ENCODE measurements at regions not wholly inside any gene's neighbourhood (a gene's known extent, or its start where the extent isn't known, plus 50 kb on each side); places are given as distances from the start of the nearest gene placed in this dataset.

- H2AFZ ChIP-seq (replicated peaks) = no peak overlapping the region
- TF ChIP-seq EZH2 (IDR thresholded peaks at IDR 0.05) (no peak), CTCF (IDR thresholded peaks at IDR 0.05) (no peak), EZH2phosphoT487 (IDR thresholded peaks at IDR 0.05) (no peak)
- Mint-ChIP-seq H3K27me3 (ENCODE audit: insufficient read depth, low read depth) (peaks cover 12% of the 10 kb centered on the region), H3K4me3 (no peak overlapping the region), H3K4me1 (no peaks in the 10 kb centered on the region), H3K9me3 (no peaks in the 10 kb centered on the region), H3K36me3 (no peaks in the 10 kb centered on the region), H3K27ac (no peak overlapping the region)
- H3K27ac ChIP-seq = no peak overlapping the region
- no peaks in the 10 kb centered on the region for H3F3A ChIP-seq (ENCODE audit: low read depth)
- H3K9ac ChIP-seq = no peak overlapping the region
- H3K27me3 ChIP-seq = no peaks in the 10 kb centered on the region
- H3K9me3 ChIP-seq (ENCODE audit: low read depth) = no peaks in the 10 kb centered on the region
- H3K79me2 ChIP-seq (ENCODE audit: low read depth) = no peaks in the 10 kb centered on the region
- no peaks in the 10 kb centered on the region for H4K20me1 ChIP-seq (ENCODE audit: low read depth)
- H3K4me2 ChIP-seq = no peak overlapping the region
- H3K4me1 ChIP-seq = peaks cover 6% of the 10 kb centered on the region
- no peaks in the 10 kb centered on the region for H3K36me3 ChIP-seq
- H3K4me3 ChIP-seq = no peak overlapping the region
- no peak for DNase-seq (ENCODE audit: low spot score)
These were observed 108.6 kb upstream of the GPR26 start for GRCh38 chr10:123557366-123558108.

- H3K9ac ChIP-seq = no peak overlapping the region
- peaks cover 10% of the 10 kb centered on the region for H3K27me3 Mint-ChIP-seq (ENCODE audit: insufficient read depth, low read depth)
- no peak for DNase-seq (ENCODE audit: low spot score)
- H3K4me1 ChIP-seq = peaks cover 6% of the 10 kb centered on the region
- no peaks in the 10 kb centered on the region for H3K9me3 Mint-ChIP-seq
- H3K4me2 ChIP-seq = no peak overlapping the region
- no peaks in the 10 kb centered on the region for H3K4me1 Mint-ChIP-seq
- H3K27ac ChIP-seq = no peak overlapping the region
- no peak overlapping the region for H2AFZ ChIP-seq (replicated peaks)
- H3K27ac Mint-ChIP-seq = no peak overlapping the region
- no peak overlapping the region for H3K4me3 Mint-ChIP-seq
- H3K9me3 ChIP-seq (ENCODE audit: low read depth) = no peaks in the 10 kb centered on the region
- H3K79me2 ChIP-seq (ENCODE audit: low read depth) = no peaks in the 10 kb centered on the region
- H4K20me1 ChIP-seq (ENCODE audit: low read depth) = no peaks in the 10 kb centered on the region
- H3K36me3 Mint-ChIP-seq = no peaks in the 10 kb centered on the region
- H3K27me3 ChIP-seq = no peaks in the 10 kb centered on the region
- H3F3A ChIP-seq (ENCODE audit: low read depth) = no peaks in the 10 kb centered on the region
- no peaks in the 10 kb centered on the region for H3K36me3 ChIP-seq
- H3K4me3 ChIP-seq = no peak overlapping the region
- TF ChIP-seq EZH2phosphoT487 (IDR thresholded peaks at IDR 0.05) (no peak), EZH2 (IDR thresholded peaks at IDR 0.05) (no peak), CTCF (IDR thresholded peaks at IDR 0.05) (no peak)
These were observed 107.5 kb upstream of the GPR26 start for GRCh38 chr10:123558651-123559050.

GRCh38 chr10:123559066-123559822, 106.9 kb upstream of the GPR26 start:
- H2AFZ ChIP-seq (replicated peaks) = no peak overlapping the region
- no peak overlapping the region for H3K27ac Mint-ChIP-seq
- H3K4me3 ChIP-seq = no peak overlapping the region
- no peaks in the 10 kb centered on the region for H3K79me2 ChIP-seq (ENCODE audit: low read depth)
- H3K27ac ChIP-seq = no peak overlapping the region
- no peaks in the 10 kb centered on the region for H3K4me1 Mint-ChIP-seq
- H3K36me3 ChIP-seq = no peaks in the 10 kb centered on the region
- H3K9me3 ChIP-seq (ENCODE audit: low read depth) = no peaks in the 10 kb centered on the region
- H3K9me3 Mint-ChIP-seq = no peaks in the 10 kb centered on the region
- no peak overlapping the region for H3K4me2 ChIP-seq
- H3K4me1 ChIP-seq = peaks cover 6% of the 10 kb centered on the region
- peak; percentile 81 for DNase-seq (ENCODE audit: low spot score)
- no peaks in the 10 kb centered on the region for H3F3A ChIP-seq (ENCODE audit: low read depth)
- no peaks in the 10 kb centered on the region for H3K27me3 ChIP-seq
- no peaks in the 10 kb centered on the region for H3K36me3 Mint-ChIP-seq
- H3K9ac ChIP-seq = no peak overlapping the region
- peak; percentile 99 for TF ChIP-seq CTCF (IDR thresholded peaks at IDR 0.05)
- TF ChIP-seq EZH2 (IDR thresholded peaks at IDR 0.05) = peak; percentile 35
- no peak for TF ChIP-seq EZH2phosphoT487 (IDR thresholded peaks at IDR 0.05)
- no peaks in the 10 kb centered on the region for H4K20me1 ChIP-seq (ENCODE audit: low read depth)
- H3K27me3 Mint-ChIP-seq (ENCODE audit: insufficient read depth, low read depth) = peaks cover 10% of the 10 kb centered on the region
- H3K4me3 Mint-ChIP-seq = no peak overlapping the region

Measured in neural progenitor cell (in vitro differentiated cells).